GM20000 (cell line): ENCODE measurements at regions not wholly inside any gene's neighbourhood (a gene's known extent, or its start where the extent isn't known, plus 50 kb on each side); places are given as distances from the start of the nearest gene placed in this dataset.
"Not testable (repeated sequence)": the region's sequence is repeated elsewhere in the genome, so short reads cannot be mapped to it uniquely, and the experiment has no call there.

Experiments
- DNase-seq: peaks from one replicate; pipeline ENCODE4 v3.0.0; 2012; ENCODE audit warnings: low spot score
- CTCF ChIP-seq: IDR thresholded peaks from 2 replicates; pipeline ENCODE4 v1.5.1; 2012; ENCODE audit warnings: mild to moderate bottlenecking, control low read depth; ENCODE audit errors: extremely low read depth, missing control alignments

GRCh38 chr19:29040292-29040691, 172.7 kb downstream of the UQCRFS1 start:
- DNase-seq, result no peak
- no peak for TF ChIP-seq CTCF

- DNase-seq, result not testable (repeated sequence)
Measured at GRCh38 chr19:29039036-29039435, 173.9 kb downstream of the UQCRFS1 start.

- TF ChIP-seq CTCF, result no peak
- DNase-seq, result no peak
Measured at GRCh38 chr19:29031216-29031615, 181.7 kb downstream of the UQCRFS1 start.

- no peak for TF ChIP-seq CTCF
- DNase-seq, result no peak
Measured at GRCh38 chr19:29029268-29029958, 183.5 kb downstream of the UQCRFS1 start.

- DNase-seq, result no peak
- no peak for TF ChIP-seq CTCF
Measured at GRCh38 chr19:29022599-29022998, 190.4 kb downstream of the UQCRFS1 start.

GRCh38 chr19:29022165-29022564, 190.8 kb downstream of the UQCRFS1 start:
- no peak for DNase-seq
- TF ChIP-seq CTCF, result no peak

- no peak for DNase-seq
- no peak for TF ChIP-seq CTCF
Measured at GRCh38 chr19:29021232-29021916, 191.6 kb downstream of the UQCRFS1 start.

GRCh38 chr19:29019403-29019802, 193.5 kb downstream of the UQCRFS1 start:
- DNase-seq, result no peak

More at GRCh38 chr19:29019403-29019802, 193.5 kb downstream of the UQCRFS1 start:
- no peak for TF ChIP-seq CTCF
